ENCODE measurements at regions not wholly inside any gene's neighbourhood (a gene's known extent, or its start where the extent isn't known, plus 50 kb on each side); places are given as distances from the start of the nearest gene placed in this dataset.

- Histone ChIP-seq H3K9ac (ENCODE audit: extremely low read depth, insufficient read length, low read length) (no peak overlapping the region), H2BK15ac (ENCODE audit: low read depth, low read length) (no peak overlapping the region), H3K27me3 (ENCODE audit: insufficient read depth, low read length) (no peaks in the 10 kb centered on the region), H4K5ac (ENCODE audit: insufficient read length, low read depth, low read length) (no peak overlapping the region), H4K91ac (ENCODE audit: insufficient read length, low read depth, low read length) (no peak overlapping the region), H3K56ac (ENCODE audit: insufficient read length, low read depth, low read length) (no peak overlapping the region), H3K9me3 (ENCODE audit: control insufficient read depth, low read depth, low read length) (no peaks in the 10 kb centered on the region), H3T11ph (ENCODE audit: low read length) (no peak overlapping the region), H2AK5ac (ENCODE audit: insufficient read length, low read length) (no peak overlapping the region), H2BK5ac (ENCODE audit: insufficient read length, low read length) (no peak overlapping the region), H3K4ac (ENCODE audit: low read depth, low read length) (no peak overlapping the region), H3K4me2 (ENCODE audit: insufficient read depth, insufficient read length, low read length) (no peak overlapping the region), H2BK12ac (ENCODE audit: insufficient read length, low read depth, low read length) (no peak overlapping the region), H3K23me2 (ENCODE audit: insufficient read length, low read depth, low read length, poor library complexity, severe bottlenecking) (no peaks in the 10 kb centered on the region), H3K18ac (ENCODE audit: insufficient read length, low read depth, low read length) (no peak overlapping the region), H3K4me1 (ENCODE audit: insufficient read depth, low read length) (no peaks in the 10 kb centered on the region), H2BK120ac (ENCODE audit: low read depth, low read length, poor library complexity, severe bottlenecking) (no peak overlapping the region), H3K23ac (ENCODE audit: insufficient read length, low read depth, low read length) (no peak overlapping the region), H2AFZ (ENCODE audit: low read length) (no peak overlapping the region), H4K8ac (replicated peaks; ENCODE audit: insufficient read length, low read depth, low read length) (no peak overlapping the region), H2BK20ac (ENCODE audit: low read depth, low read length, poor library complexity, severe bottlenecking) (no peak overlapping the region), H3K14ac (ENCODE audit: insufficient read depth, low read length) (no peak overlapping the region), H3K79me2 (ENCODE audit: insufficient read depth, low read length) (no peaks in the 10 kb centered on the region), H3K27ac (ENCODE audit: insufficient read length, low read depth, low read length) (no peak overlapping the region), H3K79me1 (ENCODE audit: insufficient read depth, low read depth, low read length, poor library complexity, severe bottlenecking) (no peaks in the 10 kb centered on the region), H4K20me1 (ENCODE audit: control insufficient read depth, insufficient read depth, insufficient read length) (no peaks in the 10 kb centered on the region)
- TF ChIP-seq CTCF (conservative IDR thresholded peaks at IDR 0.05): no peak
- WGBS (ENCODE audit: extremely low coverage, insufficient read length, low lambda C conversion rate): no CpG with 5 or more reads among the region's 2 CpGs
- Mint-ChIP-seq H3K9me3 (no peaks in the 10 kb centered on the region; a peak in 1 of 5 replicates), H3K4me1 (peaks cover 30 to 39% of the 10 kb centered on the region in 2 experiments), H3K4me3 (no peak overlapping the region), H3K27ac (peak overlapping the region in 1 of 3 experiments; percentile 23; a peak in 1 of 7 replicates), H3K27me3 (ENCODE audit: low read depth) (no peaks in the 10 kb centered on the region), H3K36me3 (ENCODE audit: insufficient read depth in 1 of 3, low read depth in 3 of 3) (no peaks in the 10 kb centered on the region)
- DNase-seq: no peak
Observed at GRCh38 chr6:88376197-88376596, 210.1 kb upstream of the CNR1 start.

Measured in H9 (cell line).